ENCODE measurements at regions not wholly inside any gene's neighbourhood (a gene's known extent, or its start where the extent isn't known, plus 50 kb on each side); places are given as distances from the start of the nearest gene placed in this dataset.
"Not testable (repeated sequence)": the region's sequence is repeated elsewhere in the genome, so short reads cannot be mapped to it uniquely, and the experiment has no call there.

- no peaks in the 10 kb centered on the region for H3K79me2 ChIP-seq
- H2AFZ ChIP-seq = no peak overlapping the region
- no peak overlapping the region for H3K9ac ChIP-seq
- H3K9me3 ChIP-seq (ENCODE audit: control insufficient read depth, low read length) = no peaks in the 10 kb centered on the region
- no peak overlapping the region for H3K27ac ChIP-seq
- no peaks in the 10 kb centered on the region for H3K36me3 ChIP-seq (ENCODE audit: control insufficient read depth, insufficient read depth, low read length)
- H3K27me3 ChIP-seq (ENCODE audit: control insufficient read depth, insufficient read depth, low read length) = no peaks in the 10 kb centered on the region
- TF ChIP-seq CTCF (IDR thresholded peaks at IDR 0.05) = no peak
- H3K4me1 ChIP-seq = no peaks in the 10 kb centered on the region
- H3K4me3 ChIP-seq (ENCODE audit: low read depth, low read length) = no peak overlapping the region
- H3K4me2 ChIP-seq (ENCODE audit: low read length) = no peak overlapping the region
These were observed 109.1 kb downstream of the CRLF2 start for GRCh38 chrX:1103360-1103759.

GRCh38 chrX:1102786-1103185, 109.7 kb downstream of the CRLF2 start:
- no peak overlapping the region for H3K4me3 ChIP-seq (ENCODE audit: low read depth, low read length)
- no peaks in the 10 kb centered on the region for H3K79me2 ChIP-seq
- H3K36me3 ChIP-seq (ENCODE audit: control insufficient read depth, insufficient read depth, low read length) = no peaks in the 10 kb centered on the region
- no peak overlapping the region for H3K27ac ChIP-seq
- no peak overlapping the region for H3K9ac ChIP-seq
- no peak overlapping the region for H3K4me2 ChIP-seq (ENCODE audit: low read length)
- no peaks in the 10 kb centered on the region for H3K4me1 ChIP-seq
- H2AFZ ChIP-seq = no peak overlapping the region
- H3K27me3 ChIP-seq (ENCODE audit: control insufficient read depth, insufficient read depth, low read length) = no peaks in the 10 kb centered on the region
- H3K9me3 ChIP-seq (ENCODE audit: control insufficient read depth, low read length) = no peaks in the 10 kb centered on the region
- no peak for TF ChIP-seq CTCF (IDR thresholded peaks at IDR 0.05)

GRCh38 chrX:1102221-1102620, 110.2 kb downstream of the CRLF2 start:
- H3K4me3 ChIP-seq (ENCODE audit: low read depth, low read length); H3K9ac ChIP-seq; H3K79me2 ChIP-seq; H3K4me1 ChIP-seq; H3K27me3 ChIP-seq (ENCODE audit: control insufficient read depth, insufficient read depth, low read length); H2AFZ ChIP-seq; H3K9me3 ChIP-seq (ENCODE audit: control insufficient read depth, low read length); H3K36me3 ChIP-seq (ENCODE audit: control insufficient read depth, insufficient read depth, low read length); H3K4me2 ChIP-seq (ENCODE audit: low read length); H3K27ac ChIP-seq: not testable (repeated sequence)

GRCh38 chrX:1099146-1099770, 113.2 kb downstream of the CRLF2 start:
- no peaks in the 10 kb centered on the region for H3K36me3 ChIP-seq (ENCODE audit: control insufficient read depth, insufficient read depth, low read length)
- no peak overlapping the region for H3K9ac ChIP-seq
- H3K79me2 ChIP-seq = no peaks in the 10 kb centered on the region
- H3K27ac ChIP-seq = no peak overlapping the region
- H3K4me2 ChIP-seq (ENCODE audit: low read length) = no peak overlapping the region
- H3K4me3 ChIP-seq (ENCODE audit: low read depth, low read length) = no peak overlapping the region
- H2AFZ ChIP-seq = no peak overlapping the region
- no peak for TF ChIP-seq CTCF (IDR thresholded peaks at IDR 0.05)
- no peaks in the 10 kb centered on the region for H3K9me3 ChIP-seq (ENCODE audit: control insufficient read depth, low read length)
- no peaks in the 10 kb centered on the region for H3K27me3 ChIP-seq (ENCODE audit: control insufficient read depth, insufficient read depth, low read length)
- no peaks in the 10 kb centered on the region for H3K4me1 ChIP-seq

- no peak overlapping the region for H3K9ac ChIP-seq
- no peak overlapping the region for H3K27ac ChIP-seq
- no peak overlapping the region for H3K4me2 ChIP-seq (ENCODE audit: low read length)
- no peaks in the 10 kb centered on the region for H3K36me3 ChIP-seq (ENCODE audit: control insufficient read depth, insufficient read depth, low read length)
- H3K9me3 ChIP-seq (ENCODE audit: control insufficient read depth, low read length) = no peaks in the 10 kb centered on the region
- no peak for TF ChIP-seq CTCF (IDR thresholded peaks at IDR 0.05)
- H2AFZ ChIP-seq = no peak overlapping the region
- H3K27me3 ChIP-seq (ENCODE audit: control insufficient read depth, insufficient read depth, low read length) = no peaks in the 10 kb centered on the region
- no peak overlapping the region for H3K4me3 ChIP-seq (ENCODE audit: low read depth, low read length)
- no peaks in the 10 kb centered on the region for H3K4me1 ChIP-seq
- H3K79me2 ChIP-seq = no peaks in the 10 kb centered on the region
These were observed 115.1 kb downstream of the CRLF2 start for GRCh38 chrX:1097328-1097727.

All from parathyroid adenoma (tissue), 2 donors.